HG02943 (cell line): ENCODE measurements at regions not wholly inside any gene's neighbourhood (a gene's known extent, or its start where the extent isn't known, plus 50 kb on each side); places are given as distances from the start of the nearest gene placed in this dataset.
"Not testable (repeated sequence)": the region's sequence is repeated elsewhere in the genome, so short reads cannot be mapped to it uniquely, and the experiment has no call there.

Experiments used
- ATAC-seq: cut with Tn5 transposase; IDR thresholded peaks from one replicate; pipeline ENCODE4 v1.9.1; 2021; ENCODE audit warnings: mild to moderate bottlenecking, low read depth, moderate library complexity; ENCODE audit not compliant: unreplicated experiment

GRCh38 chr9:38136386-38136785 lies 67.4 kb upstream of the SHB start:
- no peak for ATAC-seq

- no peak for ATAC-seq
These were observed 65.7 kb upstream of the SHB start for GRCh38 chr9:38134611-38135237.

- no peak for ATAC-seq
These were observed 64.6 kb upstream of the SHB start for GRCh38 chr9:38133595-38133994.

- ATAC-seq, result no peak
These were observed 63.9 kb upstream of the SHB start for GRCh38 chr9:38132956-38133355.

GRCh38 chr9:38131729-38132128 lies 62.7 kb upstream of the SHB start:
- ATAC-seq, result no peak

- no peak for ATAC-seq
These were observed 61.7 kb upstream of the SHB start for GRCh38 chr9:38130724-38131123.

- ATAC-seq, result no peak
These were observed 60.3 kb upstream of the SHB start for GRCh38 chr9:38129366-38129765.

- ATAC-seq, result no peak
These were observed 59.8 kb upstream of the SHB start for GRCh38 chr9:38128752-38129270.

- ATAC-seq, result no peak
These were observed 58.3 kb upstream of the SHB start for GRCh38 chr9:38127271-38127839.

GRCh38 chr9:38126730-38127129 lies 57.7 kb upstream of the SHB start:
- no peak for ATAC-seq

- ATAC-seq, result no peak
These were observed 56.9 kb upstream of the SHB start for GRCh38 chr9:38125889-38126288.

- ATAC-seq, result not testable (repeated sequence)
These were observed 54.3 kb upstream of the SHB start for GRCh38 chr9:38123359-38123758.

- ATAC-seq, result no peak
These were observed 51.9 kb upstream of the SHB start for GRCh38 chr9:38120961-38121360.

GRCh38 chr9:38119560-38120236 lies 50.7 kb upstream of the SHB start:
- no peak for ATAC-seq

GRCh38 chr9:38118862-38119438 lies 49.9 kb upstream of the SHB start:
- no peak for ATAC-seq
